K562 (cell line): ENCODE measurements at regions not wholly inside any gene's neighbourhood (a gene's known extent, or its start where the extent isn't known, plus 50 kb on each side); places are given as distances from the start of the nearest gene placed in this dataset.

Source experiments
- CBX2 ChIP-seq: fragments of 200-600 bp; sonication (generic); IDR thresholded peaks from one replicate; pipeline ENCODE4 v1.6.1; 2012; ENCODE audit warnings: mild to moderate bottlenecking, low read length, inconsistent platforms; ENCODE audit not compliant: insufficient read depth, poor library complexity, severe bottlenecking
- FUS ChIP-seq: fragments of 200-400 bp; formaldehyde crosslinking; optimal IDR thresholded peaks from 2 replicates; pipeline ENCODE3; 2017; ENCODE audit warnings: low read depth, low read length
- HMG20A ChIP-seq: fragments of 450-650 bp; formaldehyde crosslinking; conservative IDR thresholded peaks from 2 replicates; pipeline ENCODE4 v1.4.0; 2020; ENCODE audit warnings: mild to moderate bottlenecking, mixed read lengths
- LEF1 ChIP-seq: fragments of 450-650 bp; IDR thresholded peaks from 2 replicates; pipeline ENCODE4 v1.6.1; 2016; ENCODE audit warnings: mild to moderate bottlenecking
- MXI1 ChIP-seq: IDR thresholded peaks from 2 replicates; pipeline ENCODE4 v1.6.1; 2011; ENCODE audit warnings: low read depth, mild to moderate bottlenecking, improper control_type of control experiment, low read length
- ZEB2 ChIP-seq: fragments of 450-650 bp; IDR thresholded peaks from 2 replicates; pipeline ENCODE4 v1.6.1; 2016
- ZNF324 ChIP-seq: fragments of 250-450 bp; sonication (Bioruptor Pico); IDR thresholded peaks from 2 replicates; pipeline ENCODE4 v1.4.0; 2020; ENCODE audit warnings: mild to moderate bottlenecking
- TF ChIP-seq, protein P1 (sequence below), 2 experiments: IDR thresholded peaks in 1 of 2; conservative IDR thresholded peaks in 1 of 2; 2 replicates each; pipeline ENCODE4 v1.6.1; 2016; ENCODE audit warnings: low read depth in 2 of 2, mild to moderate bottlenecking in 1 of 2, missing compliant biosample characterization in 1 of 2, missing genetic modification characterization in 1 of 2, moderate library complexity in 1 of 2
- TF ChIP-seq, protein P2 (sequence below): IDR thresholded peaks from 2 replicates; pipeline ENCODE4 v1.6.1; 2014; ENCODE audit warnings: antibody characterized with exemption
- TF ChIP-seq, protein P3 (sequence below): fragments of 450-650 bp; IDR thresholded peaks from 2 replicates; pipeline ENCODE4 v1.7.1; 2018; ENCODE audit warnings: mild to moderate bottlenecking, low read depth; ENCODE audit not compliant: partially characterized antibody
- TF ChIP-seq, protein P4 (sequence below): fragments of 450-650 bp; IDR thresholded peaks from 2 replicates; pipeline ENCODE4 v1.6.1; 2014; ENCODE audit warnings: low read depth, mild to moderate bottlenecking, moderate library complexity, borderline replicate concordance
- TF ChIP-seq, protein P5 (sequence below): fragments of 200-800 bp; sonication (Bioruptor generic); IDR thresholded peaks from 2 replicates; pipeline ENCODE4 v1.6.1; 2016; ENCODE audit warnings: missing genetic modification characterization, missing compliant biosample characterization

DNA sequence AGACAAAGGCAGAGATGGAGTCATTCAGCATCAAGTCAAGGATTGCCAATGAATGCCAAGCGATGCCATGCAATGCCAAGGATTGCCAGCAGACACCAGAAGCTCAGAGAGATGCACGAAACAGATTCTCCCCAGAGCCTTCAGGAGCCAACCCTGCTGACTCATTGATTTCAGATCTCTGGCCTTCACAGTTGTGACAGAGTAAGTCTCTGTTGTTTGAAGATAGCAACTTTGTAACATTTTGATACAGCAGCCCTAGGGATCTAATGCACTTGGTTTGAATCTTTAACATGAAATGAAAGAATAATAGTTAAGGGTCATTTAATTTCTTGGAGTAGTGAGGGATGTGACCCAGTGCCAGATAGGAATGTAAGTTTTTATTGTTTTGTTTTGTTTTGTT lies 287.4 kb upstream of the RUNX1 start (continued):
- TF ChIP-seq, protein P1, sequence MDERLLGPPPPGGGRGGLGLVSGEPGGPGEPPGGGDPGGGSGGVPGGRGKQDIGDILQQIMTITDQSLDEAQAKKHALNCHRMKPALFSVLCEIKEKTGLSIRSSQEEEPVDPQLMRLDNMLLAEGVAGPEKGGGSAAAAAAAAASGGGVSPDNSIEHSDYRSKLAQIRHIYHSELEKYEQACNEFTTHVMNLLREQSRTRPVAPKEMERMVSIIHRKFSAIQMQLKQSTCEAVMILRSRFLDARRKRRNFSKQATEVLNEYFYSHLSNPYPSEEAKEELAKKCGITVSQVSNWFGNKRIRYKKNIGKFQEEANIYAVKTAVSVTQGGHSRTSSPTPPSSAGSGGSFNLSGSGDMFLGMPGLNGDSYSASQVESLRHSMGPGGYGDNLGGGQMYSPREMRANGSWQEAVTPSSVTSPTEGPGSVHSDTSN (CRISPR knock-in tag; IDR thresholded peaks at IDR 0.05; ENCODE audit: low read depth) = no peak
- TF ChIP-seq, protein P1 (tag; conservative IDR thresholded peaks at IDR 0.05; ENCODE audit: low read depth) = no peak
- TF ChIP-seq, protein P2, sequence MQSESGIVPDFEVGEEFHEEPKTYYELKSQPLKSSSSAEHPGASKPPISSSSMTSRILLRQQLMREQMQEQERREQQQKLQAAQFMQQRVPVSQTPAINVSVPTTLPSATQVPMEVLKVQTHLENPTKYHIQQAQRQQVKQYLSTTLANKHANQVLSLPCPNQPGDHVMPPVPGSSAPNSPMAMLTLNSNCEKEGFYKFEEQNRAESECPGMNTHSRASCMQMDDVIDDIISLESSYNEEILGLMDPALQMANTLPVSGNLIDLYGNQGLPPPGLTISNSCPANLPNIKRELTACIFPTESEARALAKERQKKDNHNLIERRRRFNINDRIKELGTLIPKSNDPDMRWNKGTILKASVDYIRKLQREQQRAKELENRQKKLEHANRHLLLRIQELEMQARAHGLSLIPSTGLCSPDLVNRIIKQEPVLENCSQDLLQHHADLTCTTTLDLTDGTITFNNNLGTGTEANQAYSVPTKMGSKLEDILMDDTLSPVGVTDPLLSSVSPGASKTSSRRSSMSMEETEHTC = no peak
- TF ChIP-seq MXI1 = no peak
- TF ChIP-seq ZNF324 (CRISPR knock-in tag) = no peak
- TF ChIP-seq CBX2 = no peak
- no peak for TF ChIP-seq FUS
- TF ChIP-seq, protein P3, sequence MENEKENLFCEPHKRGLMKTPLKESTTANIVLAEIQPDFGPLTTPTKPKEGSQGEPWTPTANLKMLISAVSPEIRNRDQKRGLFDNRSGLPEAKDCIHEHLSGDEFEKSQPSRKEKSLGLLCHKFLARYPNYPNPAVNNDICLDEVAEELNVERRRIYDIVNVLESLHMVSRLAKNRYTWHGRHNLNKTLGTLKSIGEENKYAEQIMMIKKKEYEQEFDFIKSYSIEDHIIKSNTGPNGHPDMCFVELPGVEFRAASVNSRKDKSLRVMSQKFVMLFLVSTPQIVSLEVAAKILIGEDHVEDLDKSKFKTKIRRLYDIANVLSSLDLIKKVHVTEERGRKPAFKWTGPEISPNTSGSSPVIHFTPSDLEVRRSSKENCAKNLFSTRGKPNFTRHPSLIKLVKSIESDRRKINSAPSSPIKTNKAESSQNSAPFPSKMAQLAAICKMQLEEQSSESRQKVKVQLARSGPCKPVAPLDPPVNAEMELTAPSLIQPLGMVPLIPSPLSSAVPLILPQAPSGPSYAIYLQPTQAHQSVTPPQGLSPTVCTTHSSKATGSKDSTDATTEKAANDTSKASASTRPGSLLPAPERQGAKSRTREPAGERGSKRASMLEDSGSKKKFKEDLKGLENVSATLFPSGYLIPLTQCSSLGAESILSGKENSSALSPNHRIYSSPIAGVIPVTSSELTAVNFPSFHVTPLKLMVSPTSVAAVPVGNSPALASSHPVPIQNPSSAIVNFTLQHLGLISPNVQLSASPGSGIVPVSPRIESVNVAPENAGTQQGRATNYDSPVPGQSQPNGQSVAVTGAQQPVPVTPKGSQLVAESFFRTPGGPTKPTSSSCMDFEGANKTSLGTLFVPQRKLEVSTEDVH = no peak
- no peak for TF ChIP-seq ZEB2
- TF ChIP-seq LEF1 = no peak
- TF ChIP-seq, protein P4, sequence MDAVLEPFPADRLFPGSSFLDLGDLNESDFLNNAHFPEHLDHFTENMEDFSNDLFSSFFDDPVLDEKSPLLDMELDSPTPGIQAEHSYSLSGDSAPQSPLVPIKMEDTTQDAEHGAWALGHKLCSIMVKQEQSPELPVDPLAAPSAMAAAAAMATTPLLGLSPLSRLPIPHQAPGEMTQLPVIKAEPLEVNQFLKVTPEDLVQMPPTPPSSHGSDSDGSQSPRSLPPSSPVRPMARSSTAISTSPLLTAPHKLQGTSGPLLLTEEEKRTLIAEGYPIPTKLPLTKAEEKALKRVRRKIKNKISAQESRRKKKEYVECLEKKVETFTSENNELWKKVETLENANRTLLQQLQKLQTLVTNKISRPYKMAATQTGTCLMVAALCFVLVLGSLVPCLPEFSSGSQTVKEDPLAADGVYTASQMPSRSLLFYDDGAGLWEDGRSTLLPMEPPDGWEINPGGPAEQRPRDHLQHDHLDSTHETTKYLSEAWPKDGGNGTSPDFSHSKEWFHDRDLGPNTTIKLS = no peak
- TF ChIP-seq, protein P5, sequence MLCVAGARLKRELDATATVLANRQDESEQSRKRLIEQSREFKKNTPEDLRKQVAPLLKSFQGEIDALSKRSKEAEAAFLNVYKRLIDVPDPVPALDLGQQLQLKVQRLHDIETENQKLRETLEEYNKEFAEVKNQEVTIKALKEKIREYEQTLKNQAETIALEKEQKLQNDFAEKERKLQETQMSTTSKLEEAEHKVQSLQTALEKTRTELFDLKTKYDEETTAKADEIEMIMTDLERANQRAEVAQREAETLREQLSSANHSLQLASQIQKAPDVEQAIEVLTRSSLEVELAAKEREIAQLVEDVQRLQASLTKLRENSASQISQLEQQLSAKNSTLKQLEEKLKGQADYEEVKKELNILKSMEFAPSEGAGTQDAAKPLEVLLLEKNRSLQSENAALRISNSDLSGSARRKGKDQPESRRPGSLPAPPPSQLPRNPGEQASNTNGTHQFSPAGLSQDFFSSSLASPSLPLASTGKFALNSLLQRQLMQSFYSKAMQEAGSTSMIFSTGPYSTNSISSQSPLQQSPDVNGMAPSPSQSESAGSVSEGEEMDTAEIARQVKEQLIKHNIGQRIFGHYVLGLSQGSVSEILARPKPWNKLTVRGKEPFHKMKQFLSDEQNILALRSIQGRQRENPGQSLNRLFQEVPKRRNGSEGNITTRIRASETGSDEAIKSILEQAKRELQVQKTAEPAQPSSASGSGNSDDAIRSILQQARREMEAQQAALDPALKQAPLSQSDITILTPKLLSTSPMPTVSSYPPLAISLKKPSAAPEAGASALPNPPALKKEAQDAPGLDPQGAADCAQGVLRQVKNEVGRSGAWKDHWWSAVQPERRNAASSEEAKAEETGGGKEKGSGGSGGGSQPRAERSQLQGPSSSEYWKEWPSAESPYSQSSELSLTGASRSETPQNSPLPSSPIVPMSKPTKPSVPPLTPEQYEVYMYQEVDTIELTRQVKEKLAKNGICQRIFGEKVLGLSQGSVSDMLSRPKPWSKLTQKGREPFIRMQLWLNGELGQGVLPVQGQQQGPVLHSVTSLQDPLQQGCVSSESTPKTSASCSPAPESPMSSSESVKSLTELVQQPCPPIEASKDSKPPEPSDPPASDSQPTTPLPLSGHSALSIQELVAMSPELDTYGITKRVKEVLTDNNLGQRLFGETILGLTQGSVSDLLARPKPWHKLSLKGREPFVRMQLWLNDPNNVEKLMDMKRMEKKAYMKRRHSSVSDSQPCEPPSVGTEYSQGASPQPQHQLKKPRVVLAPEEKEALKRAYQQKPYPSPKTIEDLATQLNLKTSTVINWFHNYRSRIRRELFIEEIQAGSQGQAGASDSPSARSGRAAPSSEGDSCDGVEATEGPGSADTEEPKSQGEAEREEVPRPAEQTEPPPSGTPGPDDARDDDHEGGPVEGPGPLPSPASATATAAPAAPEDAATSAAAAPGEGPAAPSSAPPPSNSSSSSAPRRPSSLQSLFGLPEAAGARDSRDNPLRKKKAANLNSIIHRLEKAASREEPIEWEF (CRISPR knock-in tag) = no peak
- TF ChIP-seq HMG20A (CRISPR knock-in tag) = no peak
